ENCODE measurements at regions not wholly inside any gene's neighbourhood (a gene's known extent, or its start where the extent isn't known, plus 50 kb on each side); places are given as distances from the start of the nearest gene placed in this dataset.

DNA sequence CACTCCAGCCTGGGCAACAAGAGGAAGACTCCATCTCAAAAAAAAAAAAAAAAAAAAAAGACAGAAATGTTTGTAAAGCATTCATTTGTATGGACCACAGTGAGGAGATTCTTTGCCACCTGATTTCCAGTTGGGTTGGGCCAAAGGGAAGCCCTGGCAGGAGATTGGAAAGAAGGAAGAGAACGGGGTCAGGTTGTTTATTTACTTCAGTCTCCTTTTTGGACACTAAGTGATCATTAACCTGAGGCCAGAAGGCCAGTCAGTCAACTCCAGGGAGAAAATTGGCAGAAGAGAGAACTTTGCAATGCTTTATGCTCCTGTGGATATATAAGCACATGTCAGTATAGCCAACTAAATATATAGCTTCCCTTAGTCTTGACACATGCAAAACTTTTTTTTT, 85.9 kb downstream of the NTMT2 start:
- no peak for TF ChIP-seq POLR2A (IDR thresholded peaks at IDR 0.05)
- no peak for TF ChIP-seq CTCF (IDR thresholded peaks at IDR 0.05)
